Tibial artery (tissue), 4 donors: ENCODE measurements at regions not wholly inside any gene's neighbourhood (a gene's known extent, or its start where the extent isn't known, plus 50 kb on each side); places are given as distances from the start of the nearest gene placed in this dataset.

Experiments used
- DNase-seq, 2 donors: peaks; one replicate each; pipeline ENCODE4 v3.0.0-alpha.2; 2019
- H3K27ac ChIP-seq, 2 donors: fragments of 200-600 bp; sonication (generic) in 1 of 2; 1 replicate in 1 of 2; 2 replicates in 1 of 2; pipeline ENCODE4 v1.5.1; 2018 to 2019; ENCODE audit warnings: mild to moderate bottlenecking in 1 of 2
- H3K27me3 ChIP-seq, 2 donors: fragments of 200-600 bp; sonication (generic) in 1 of 2; one replicate each; pipeline versions ENCODE4 v1.5.1 to v1.6.0; 2016 to 2019
- H3K36me3 ChIP-seq, 3 donors: fragments of 200-600 bp; sonication (generic) in 2 of 3; one replicate each; pipeline ENCODE4 v1.5.1; 2016 to 2019; ENCODE audit warnings: mild to moderate bottlenecking in 2 of 3
- H3K4me1 ChIP-seq, 4 donors: fragments of 200-600 bp; sonication (generic) in 2 of 4; 1 replicate in 3 of 4; 2 replicates in 1 of 4; pipeline ENCODE4 v1.5.1; 2016 to 2019
- H3K4me3 ChIP-seq, 2 donors: fragments of 200-600 bp; sonication (generic) in 1 of 2; 1 replicate in 1 of 2; 2 replicates in 1 of 2; pipeline ENCODE4 v1.5.1; 2018 to 2019; ENCODE audit warnings: mild to moderate bottlenecking in 2 of 2
- H3K9me3 ChIP-seq, 3 donors: fragments of 200-600 bp; sonication (generic) in 1 of 3; one replicate each; pipeline ENCODE4 v1.5.1; 2016 to 2019
- intact Hi-C: fragments of 100-400 bp; cut with DNase I; formaldehyde crosslinking; loops from one replicate; pipeline ENCODE4 v1.15.0; 2023; ENCODE audit warnings: low total_unique reads
- TF ChIP-seq, protein P1 (sequence below), 2 experiments: fragments of 200-600 bp in 1 of 2; fragments of 450-650 bp in 1 of 2; IDR thresholded peaks; one replicate each; pipeline ENCODE4 v1.5.1; 2017 to 2019; ENCODE audit warnings: antibody characterized with exemption in 2 of 2, mild to moderate bottlenecking in 1 of 2, moderate library complexity in 1 of 2

DNA sequence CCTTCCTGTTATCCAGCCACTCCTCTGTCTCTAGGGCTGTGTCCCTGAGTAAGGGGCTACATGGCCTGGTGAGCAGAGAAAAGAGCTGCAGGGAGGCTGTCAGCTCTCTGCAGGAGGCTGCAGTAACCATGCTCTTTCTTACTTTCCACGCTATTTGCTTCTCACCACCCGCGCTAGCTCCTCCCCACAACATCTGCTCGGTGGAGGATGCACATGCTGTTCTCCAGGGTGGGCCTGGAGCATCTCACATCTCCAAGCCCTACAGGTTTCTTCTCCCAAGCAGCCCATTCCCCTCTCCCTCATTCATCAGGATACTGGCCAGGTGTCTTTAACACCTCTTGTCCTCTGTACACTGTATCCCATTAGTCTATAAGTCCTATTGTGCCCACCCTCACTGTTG, 103.8 kb downstream of the IER5 start:
- no peak for DNase-seq
- peaks cover 0 to 31% of the 10 kb centered on the region in 2 donors for H3K27me3 ChIP-seq
- intact Hi-C loops: no loop called here
- TF ChIP-seq, protein P1, sequence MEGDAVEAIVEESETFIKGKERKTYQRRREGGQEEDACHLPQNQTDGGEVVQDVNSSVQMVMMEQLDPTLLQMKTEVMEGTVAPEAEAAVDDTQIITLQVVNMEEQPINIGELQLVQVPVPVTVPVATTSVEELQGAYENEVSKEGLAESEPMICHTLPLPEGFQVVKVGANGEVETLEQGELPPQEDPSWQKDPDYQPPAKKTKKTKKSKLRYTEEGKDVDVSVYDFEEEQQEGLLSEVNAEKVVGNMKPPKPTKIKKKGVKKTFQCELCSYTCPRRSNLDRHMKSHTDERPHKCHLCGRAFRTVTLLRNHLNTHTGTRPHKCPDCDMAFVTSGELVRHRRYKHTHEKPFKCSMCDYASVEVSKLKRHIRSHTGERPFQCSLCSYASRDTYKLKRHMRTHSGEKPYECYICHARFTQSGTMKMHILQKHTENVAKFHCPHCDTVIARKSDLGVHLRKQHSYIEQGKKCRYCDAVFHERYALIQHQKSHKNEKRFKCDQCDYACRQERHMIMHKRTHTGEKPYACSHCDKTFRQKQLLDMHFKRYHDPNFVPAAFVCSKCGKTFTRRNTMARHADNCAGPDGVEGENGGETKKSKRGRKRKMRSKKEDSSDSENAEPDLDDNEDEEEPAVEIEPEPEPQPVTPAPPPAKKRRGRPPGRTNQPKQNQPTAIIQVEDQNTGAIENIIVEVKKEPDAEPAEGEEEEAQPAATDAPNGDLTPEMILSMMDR (IDR thresholded peaks at IDR 0.05): no peak
- no peak overlapping the region for H3K4me3 ChIP-seq
- H3K4me1 ChIP-seq: peaks cover 0 to 8% (median 5%) of the 10 kb centered on the region in 4 donors
- H3K36me3 ChIP-seq: no peaks in the 10 kb centered on the region
- H3K9me3 ChIP-seq: peaks cover 0 to 8% (median 0%) of the 10 kb centered on the region in 3 donors
- no peak overlapping the region for H3K27ac ChIP-seq

DNA sequence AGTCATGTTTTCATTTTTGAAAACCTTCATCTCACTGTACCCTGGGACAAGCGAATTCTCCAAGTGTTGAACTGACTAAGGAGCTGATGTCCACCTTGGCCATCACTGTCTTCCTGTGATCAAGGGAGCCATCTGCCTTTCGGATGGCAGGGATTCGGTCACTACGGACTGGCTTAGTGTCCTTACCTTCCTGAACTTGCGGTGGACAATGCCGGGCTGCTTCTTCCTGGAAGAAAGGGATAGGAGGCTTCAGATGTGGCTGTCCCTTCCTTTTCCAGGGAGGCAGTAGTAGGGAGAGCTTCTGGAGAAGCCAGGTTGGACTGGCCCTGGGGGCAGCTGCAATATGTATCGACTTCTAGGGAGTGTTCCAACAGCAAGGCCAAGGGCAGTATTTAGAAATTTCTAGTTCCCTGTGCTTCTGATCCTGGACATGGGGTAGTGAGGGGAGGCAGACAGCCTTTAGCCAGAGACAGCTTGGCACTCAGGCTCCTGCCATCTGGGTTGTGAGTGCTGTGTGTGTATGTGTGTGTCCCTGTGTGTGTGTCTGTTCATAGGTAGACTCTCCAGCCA, 114.6 kb downstream of the IER5 start:
- H3K27me3 ChIP-seq: peaks cover 0 to 3% of the 10 kb centered on the region in 2 donors
- H3K4me3 ChIP-seq: no peak overlapping the region
- no peak overlapping the region for H3K27ac ChIP-seq
- H3K36me3 ChIP-seq: no peaks in the 10 kb centered on the region
- H3K4me1 ChIP-seq: no peaks in the 10 kb centered on the region
- TF ChIP-seq, protein P1 (IDR thresholded peaks at IDR 0.05): no peak
- no peak for DNase-seq
- H3K9me3 ChIP-seq: peaks cover 0 to 5% (median 0%) of the 10 kb centered on the region in 3 donors
- intact Hi-C loops: no loop called here

DNA sequence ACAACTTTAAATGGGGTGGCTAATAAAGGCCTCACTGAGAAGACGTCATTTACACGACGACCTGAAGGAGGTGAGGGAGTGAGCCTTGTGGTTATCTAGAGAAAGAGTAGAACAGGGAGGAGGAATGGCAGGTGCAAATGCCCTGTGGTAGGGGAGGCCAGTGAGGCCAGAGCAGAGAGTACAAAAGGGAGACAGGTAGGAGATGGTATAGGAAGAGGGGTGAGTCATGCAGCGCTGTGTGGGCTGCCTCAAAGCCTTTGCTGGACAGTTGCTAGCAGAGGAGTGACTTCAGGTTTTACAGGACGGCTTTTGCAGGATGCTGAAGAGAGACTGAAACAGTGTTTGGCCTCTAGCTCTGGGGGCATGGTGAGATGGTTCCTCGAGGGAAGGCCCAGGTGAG, 116.0 kb downstream of the IER5 start:
- H3K9me3 ChIP-seq: peaks cover 0 to 5% (median 0%) of the 10 kb centered on the region in 3 donors
- H3K36me3 ChIP-seq: no peaks in the 10 kb centered on the region
- H3K4me3 ChIP-seq: no peak overlapping the region
- no peaks in the 10 kb centered on the region for H3K4me1 ChIP-seq
- H3K27me3 ChIP-seq: peaks cover 0 to 3% of the 10 kb centered on the region in 2 donors
- intact Hi-C loops: no loop called here
- DNase-seq: no peak
- H3K27ac ChIP-seq: no peak overlapping the region
- TF ChIP-seq, protein P1 (IDR thresholded peaks at IDR 0.05): no peak

DNA sequence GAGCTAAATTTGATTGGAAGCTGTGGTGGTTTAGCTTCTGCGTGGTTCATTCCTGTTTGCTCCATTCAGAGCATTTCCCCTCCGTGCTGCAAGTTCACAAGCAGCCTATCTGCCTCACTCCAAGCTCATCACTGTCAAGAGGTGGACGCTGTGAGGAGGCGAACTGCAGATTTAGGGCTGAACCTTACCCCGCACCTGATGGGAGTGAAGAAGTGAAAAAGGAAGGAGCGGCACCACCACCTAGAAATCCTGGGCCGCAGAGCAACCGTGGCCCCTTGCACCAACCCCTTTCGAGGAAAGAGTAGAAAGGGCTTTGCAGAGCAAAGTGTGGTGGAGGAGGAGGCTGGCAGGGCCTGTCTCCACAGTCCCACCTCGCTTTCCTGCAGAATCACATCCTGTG, 117.4 kb downstream of the IER5 start:
- intact Hi-C loops: no loop called here
- H3K27me3 ChIP-seq: peaks cover 0 to 3% of the 10 kb centered on the region in 2 donors
- no peaks in the 10 kb centered on the region for H3K4me1 ChIP-seq
- no peaks in the 10 kb centered on the region for H3K36me3 ChIP-seq
- H3K27ac ChIP-seq: no peak overlapping the region
- no peak overlapping the region for H3K4me3 ChIP-seq
- DNase-seq: no peak
- no peaks in the 10 kb centered on the region for H3K9me3 ChIP-seq
- TF ChIP-seq, protein P1 (IDR thresholded peaks at IDR 0.05): no peak

DNA sequence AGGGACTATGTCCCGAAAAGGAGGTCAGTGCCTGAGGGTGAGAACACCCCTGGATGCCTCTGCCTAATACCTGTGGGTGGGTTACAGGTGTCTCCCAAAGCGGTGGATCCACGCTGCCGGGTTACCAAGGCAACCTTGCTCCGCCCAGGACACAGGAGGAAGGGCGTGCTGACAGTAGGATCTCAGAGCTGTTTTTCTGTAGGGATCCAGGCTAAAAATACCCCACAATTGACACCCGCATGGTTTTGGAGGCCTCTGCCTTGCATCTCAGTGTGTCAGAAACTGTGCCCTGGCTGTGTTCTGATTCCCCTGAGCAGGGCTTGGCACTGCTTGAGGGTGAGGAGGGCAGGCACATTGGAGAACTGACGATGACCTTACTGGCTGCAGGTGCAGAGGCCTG, 118.0 kb downstream of the IER5 start:
- Histone ChIP-seq H3K4me1 (no peaks in the 10 kb centered on the region), H3K36me3 (no peaks in the 10 kb centered on the region), H3K4me3 (no peak overlapping the region), H3K27ac (no peak overlapping the region), H3K27me3 (peaks cover 0 to 6% of the 10 kb centered on the region in 2 donors), H3K9me3 (no peaks in the 10 kb centered on the region)
- intact Hi-C loops: no loop called here
- TF ChIP-seq, protein P1 (IDR thresholded peaks at IDR 0.05): no peak
- DNase-seq: no peak
